Tibial nerve (tissue), 3 donors: ENCODE measurements at regions not wholly inside any gene's neighbourhood (a gene's known extent, or its start where the extent isn't known, plus 50 kb on each side); places are given as distances from the start of the nearest gene placed in this dataset.

Source experiments
- POLR2A ChIP-seq, 2 donors: fragments of 450-650 bp; IDR thresholded peaks; one replicate each; pipeline ENCODE4 v1.6.1; 2017; ENCODE audit warnings: antibody characterized with exemption in 2 of 2, mild to moderate bottlenecking in 2 of 2, moderate library complexity in 2 of 2
- TF ChIP-seq, protein P1 (sequence below), 5 experiments: fragments of 200-600 bp in 3 of 5; fragments of 450-650 bp in 2 of 5; sonication (generic) in 3 of 5; IDR thresholded peaks; one replicate each; pipeline ENCODE4 v1.5.1; 2016 to 2019; ENCODE audit warnings: antibody characterized with exemption in 5 of 5, mild to moderate bottlenecking in 3 of 5, moderate library complexity in 2 of 5

DNA sequence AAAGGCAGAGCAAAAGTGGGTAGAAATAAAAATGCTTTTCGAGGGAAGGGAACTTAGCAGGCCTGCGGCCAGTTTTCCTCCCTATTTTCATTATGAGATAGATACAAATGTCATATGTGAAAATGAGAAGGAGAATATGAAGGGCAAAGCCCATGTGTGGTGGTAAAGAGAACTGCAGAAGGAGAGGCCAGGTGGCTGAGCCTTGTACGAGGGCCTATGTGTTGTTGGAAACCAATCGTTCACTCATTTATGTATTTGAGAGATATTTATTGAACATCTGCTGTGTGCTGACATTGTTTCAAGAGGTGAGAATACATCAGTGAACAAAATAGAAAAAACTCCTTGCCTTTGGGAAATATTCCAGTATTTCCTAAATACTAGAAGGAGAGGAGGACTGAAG is 147.7 kb downstream of the SH3BGRL2 start:
- TF ChIP-seq, protein P1, sequence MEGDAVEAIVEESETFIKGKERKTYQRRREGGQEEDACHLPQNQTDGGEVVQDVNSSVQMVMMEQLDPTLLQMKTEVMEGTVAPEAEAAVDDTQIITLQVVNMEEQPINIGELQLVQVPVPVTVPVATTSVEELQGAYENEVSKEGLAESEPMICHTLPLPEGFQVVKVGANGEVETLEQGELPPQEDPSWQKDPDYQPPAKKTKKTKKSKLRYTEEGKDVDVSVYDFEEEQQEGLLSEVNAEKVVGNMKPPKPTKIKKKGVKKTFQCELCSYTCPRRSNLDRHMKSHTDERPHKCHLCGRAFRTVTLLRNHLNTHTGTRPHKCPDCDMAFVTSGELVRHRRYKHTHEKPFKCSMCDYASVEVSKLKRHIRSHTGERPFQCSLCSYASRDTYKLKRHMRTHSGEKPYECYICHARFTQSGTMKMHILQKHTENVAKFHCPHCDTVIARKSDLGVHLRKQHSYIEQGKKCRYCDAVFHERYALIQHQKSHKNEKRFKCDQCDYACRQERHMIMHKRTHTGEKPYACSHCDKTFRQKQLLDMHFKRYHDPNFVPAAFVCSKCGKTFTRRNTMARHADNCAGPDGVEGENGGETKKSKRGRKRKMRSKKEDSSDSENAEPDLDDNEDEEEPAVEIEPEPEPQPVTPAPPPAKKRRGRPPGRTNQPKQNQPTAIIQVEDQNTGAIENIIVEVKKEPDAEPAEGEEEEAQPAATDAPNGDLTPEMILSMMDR (IDR thresholded peaks at IDR 0.05): no peak
- no peak for TF ChIP-seq POLR2A (IDR thresholded peaks at IDR 0.05)
